Kidney epithelial cell (primary cell): ENCODE measurements at regions not wholly inside any gene's neighbourhood (a gene's known extent, or its start where the extent isn't known, plus 50 kb on each side); places are given as distances from the start of the nearest gene placed in this dataset.

Experiments
- DNase-seq: peaks from one replicate; pipeline ENCODE4 v3.0.0-alpha.2; 2010; ENCODE audit warnings: low read depth
- H3K27me3 ChIP-seq: 2 replicates; pipeline ENCODE4 v1.6.0; 2011; ENCODE audit warnings: low read length; ENCODE audit not compliant: control insufficient read depth, insufficient read depth
- H3K36me3 ChIP-seq: 2 replicates; pipeline ENCODE4 v1.5.1; 2011; ENCODE audit warnings: low read length; ENCODE audit not compliant: control insufficient read depth, insufficient read depth
- H3K4me3 ChIP-seq: 2 replicates; pipeline ENCODE4 v1.5.1; 2011; ENCODE audit warnings: low read depth, mild to moderate bottlenecking, control low read depth, low read length
- TF ChIP-seq, protein P1 (sequence below): IDR thresholded peaks from 2 replicates; pipeline ENCODE4 v1.5.1; 2011; ENCODE audit warnings: mild to moderate bottlenecking, moderate library complexity, low read length, control low read depth, inconsistent platforms; ENCODE audit not compliant: insufficient read depth, poor library complexity, severe bottlenecking

DNA sequence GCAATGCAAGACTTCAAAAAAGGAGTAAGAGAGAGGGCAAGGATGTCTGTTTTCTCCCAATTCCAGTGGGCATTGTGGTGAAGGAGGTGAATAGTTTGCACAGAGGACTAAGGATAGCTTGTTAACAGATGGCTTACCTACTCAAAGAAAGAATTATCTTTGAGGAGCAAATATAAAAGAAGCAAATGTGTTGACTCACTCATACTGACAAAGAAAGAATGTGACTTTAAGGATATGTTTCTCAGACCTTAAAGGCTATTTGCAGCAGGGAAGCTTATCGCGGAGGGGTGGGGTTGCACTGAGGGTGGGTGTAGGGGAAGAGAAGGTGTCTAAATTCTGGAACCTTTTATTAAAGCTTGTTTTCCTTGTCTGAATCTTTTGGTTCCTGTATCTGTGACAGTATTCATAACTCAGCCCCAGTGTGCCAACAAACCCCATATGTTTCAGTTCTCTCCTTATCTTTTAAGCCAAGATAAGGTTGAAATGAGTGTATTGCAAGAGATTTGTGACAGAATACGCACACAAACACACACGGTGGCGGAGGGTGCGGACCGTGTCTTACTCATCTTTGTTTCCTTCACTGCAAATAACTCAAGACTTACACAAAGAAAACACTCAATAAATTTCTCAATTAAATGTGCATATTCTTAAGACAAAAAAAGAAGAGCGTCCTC, 146.4 kb upstream of the ARID2 start:
- H3K4me3 ChIP-seq: no peak overlapping the region
- no peak for DNase-seq

DNA sequence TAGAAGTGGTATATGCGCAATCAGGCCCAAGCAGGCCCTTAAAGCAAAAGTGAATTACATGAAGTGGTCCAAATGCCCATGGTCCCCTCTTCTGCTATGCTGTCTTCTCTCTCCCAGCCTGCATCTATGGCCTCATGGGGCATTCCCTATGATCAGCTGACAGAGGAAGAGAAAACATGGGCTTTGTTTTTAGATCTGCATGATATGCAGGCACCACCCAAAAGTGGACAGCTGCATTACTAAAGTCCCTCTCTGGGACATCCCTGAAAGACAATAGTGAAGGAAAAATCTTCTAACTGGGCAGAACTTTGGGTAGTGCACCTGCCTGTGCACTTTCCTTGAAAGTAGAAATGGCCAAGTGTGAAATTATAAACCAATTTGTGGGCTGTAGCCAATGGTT, 145.2 kb upstream of the ARID2 start:
- no peak for DNase-seq
- Histone ChIP-seq H3K27me3 (no peaks in the 10 kb centered on the region), H3K36me3 (no peaks in the 10 kb centered on the region), H3K4me3 (no peak overlapping the region)
- TF ChIP-seq, protein P1, sequence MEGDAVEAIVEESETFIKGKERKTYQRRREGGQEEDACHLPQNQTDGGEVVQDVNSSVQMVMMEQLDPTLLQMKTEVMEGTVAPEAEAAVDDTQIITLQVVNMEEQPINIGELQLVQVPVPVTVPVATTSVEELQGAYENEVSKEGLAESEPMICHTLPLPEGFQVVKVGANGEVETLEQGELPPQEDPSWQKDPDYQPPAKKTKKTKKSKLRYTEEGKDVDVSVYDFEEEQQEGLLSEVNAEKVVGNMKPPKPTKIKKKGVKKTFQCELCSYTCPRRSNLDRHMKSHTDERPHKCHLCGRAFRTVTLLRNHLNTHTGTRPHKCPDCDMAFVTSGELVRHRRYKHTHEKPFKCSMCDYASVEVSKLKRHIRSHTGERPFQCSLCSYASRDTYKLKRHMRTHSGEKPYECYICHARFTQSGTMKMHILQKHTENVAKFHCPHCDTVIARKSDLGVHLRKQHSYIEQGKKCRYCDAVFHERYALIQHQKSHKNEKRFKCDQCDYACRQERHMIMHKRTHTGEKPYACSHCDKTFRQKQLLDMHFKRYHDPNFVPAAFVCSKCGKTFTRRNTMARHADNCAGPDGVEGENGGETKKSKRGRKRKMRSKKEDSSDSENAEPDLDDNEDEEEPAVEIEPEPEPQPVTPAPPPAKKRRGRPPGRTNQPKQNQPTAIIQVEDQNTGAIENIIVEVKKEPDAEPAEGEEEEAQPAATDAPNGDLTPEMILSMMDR: no peak

More for the DNA sequence above, 146.4 kb upstream of the ARID2 start:
- Histone ChIP-seq H3K27me3 (no peaks in the 10 kb centered on the region), H3K36me3 (no peaks in the 10 kb centered on the region)
- TF ChIP-seq, protein P1: no peak

DNA sequence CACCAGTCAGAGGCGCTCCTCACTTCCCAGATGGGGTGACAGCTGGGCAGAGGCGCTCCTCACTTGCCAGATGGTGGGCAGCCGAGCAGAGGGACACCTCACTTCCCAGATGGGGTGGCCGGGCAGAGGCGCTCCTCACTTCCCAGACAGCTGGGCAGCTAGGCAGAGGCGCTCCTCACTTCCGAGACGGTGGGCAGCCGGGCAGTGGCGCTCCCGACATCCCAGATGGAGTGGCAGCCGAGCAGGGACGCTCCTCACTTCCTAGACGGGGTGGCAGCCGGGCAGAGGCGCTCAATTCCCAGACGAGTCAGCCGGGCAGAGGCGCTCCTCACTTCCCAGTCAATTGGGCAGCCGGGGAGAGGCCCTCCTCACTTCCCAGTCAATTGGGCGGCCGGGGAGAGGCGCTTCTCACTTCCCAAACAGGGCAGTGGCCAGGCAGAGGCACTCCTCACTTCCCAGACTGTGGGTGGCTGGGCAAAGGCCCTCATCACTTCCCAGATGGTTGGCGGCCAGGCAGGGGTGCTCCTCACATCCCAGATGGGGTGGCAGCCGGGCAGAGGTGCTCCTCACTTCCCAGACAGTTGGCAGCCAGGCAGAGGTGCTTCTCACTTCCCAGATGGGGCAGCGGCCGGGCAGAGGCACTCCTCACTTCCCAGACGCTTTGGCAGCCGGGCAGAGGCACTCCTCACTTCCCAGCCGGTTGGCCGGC, 143.8 kb upstream of the ARID2 start:
- no peak for DNase-seq
- H3K27me3 ChIP-seq: no peaks in the 10 kb centered on the region
- H3K4me3 ChIP-seq: no peak overlapping the region
- TF ChIP-seq, protein P1: no peak
- no peaks in the 10 kb centered on the region for H3K36me3 ChIP-seq

DNA sequence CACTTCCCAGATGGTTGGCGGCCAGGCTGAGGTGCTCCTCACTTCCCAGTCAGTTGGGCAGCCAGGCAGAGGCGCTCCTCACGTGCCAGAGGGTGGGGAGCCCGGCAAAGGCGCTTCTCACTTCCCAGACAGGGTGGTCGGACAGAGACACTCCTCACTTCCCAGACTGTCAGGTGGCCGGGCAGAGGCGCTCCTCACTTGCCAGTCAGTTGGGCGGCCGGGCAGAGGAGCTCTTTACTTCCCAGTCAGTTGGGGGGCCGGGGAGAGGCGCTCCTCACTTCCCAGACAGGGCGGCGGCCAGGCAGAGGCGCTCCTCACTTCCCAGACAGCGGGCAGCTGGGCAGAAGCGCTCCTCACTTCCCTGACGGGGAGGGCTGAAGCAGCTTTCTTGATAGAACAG, 143.0 kb upstream of the ARID2 start:
- Histone ChIP-seq H3K27me3 (no peaks in the 10 kb centered on the region), H3K36me3 (no peaks in the 10 kb centered on the region), H3K4me3 (no peak overlapping the region)
- TF ChIP-seq, protein P1: no peak
- no peak for DNase-seq

DNA sequence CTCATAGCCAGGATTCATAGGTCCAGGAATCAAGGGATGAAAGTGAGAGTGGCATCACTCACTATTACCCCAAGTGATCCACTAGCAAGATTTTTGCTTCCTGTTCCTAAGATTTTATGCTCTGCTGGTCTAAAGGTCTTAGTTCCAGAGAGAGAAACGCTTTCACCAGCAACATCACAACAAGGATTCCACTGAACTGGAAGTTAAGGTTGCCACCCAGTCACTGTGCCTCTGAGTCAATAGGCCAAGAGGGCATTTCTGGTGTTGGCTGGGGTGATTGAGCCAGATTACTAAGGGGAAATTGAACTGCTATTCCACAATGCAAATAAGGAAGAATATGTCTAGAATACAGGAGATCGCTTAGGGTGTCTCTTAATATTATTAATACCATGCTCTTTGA, 142.5 kb upstream of the ARID2 start:
- Histone ChIP-seq H3K4me3 (no peak overlapping the region), H3K27me3 (no peaks in the 10 kb centered on the region), H3K36me3 (no peaks in the 10 kb centered on the region)
- DNase-seq: no peak
- TF ChIP-seq, protein P1: no peak

DNA sequence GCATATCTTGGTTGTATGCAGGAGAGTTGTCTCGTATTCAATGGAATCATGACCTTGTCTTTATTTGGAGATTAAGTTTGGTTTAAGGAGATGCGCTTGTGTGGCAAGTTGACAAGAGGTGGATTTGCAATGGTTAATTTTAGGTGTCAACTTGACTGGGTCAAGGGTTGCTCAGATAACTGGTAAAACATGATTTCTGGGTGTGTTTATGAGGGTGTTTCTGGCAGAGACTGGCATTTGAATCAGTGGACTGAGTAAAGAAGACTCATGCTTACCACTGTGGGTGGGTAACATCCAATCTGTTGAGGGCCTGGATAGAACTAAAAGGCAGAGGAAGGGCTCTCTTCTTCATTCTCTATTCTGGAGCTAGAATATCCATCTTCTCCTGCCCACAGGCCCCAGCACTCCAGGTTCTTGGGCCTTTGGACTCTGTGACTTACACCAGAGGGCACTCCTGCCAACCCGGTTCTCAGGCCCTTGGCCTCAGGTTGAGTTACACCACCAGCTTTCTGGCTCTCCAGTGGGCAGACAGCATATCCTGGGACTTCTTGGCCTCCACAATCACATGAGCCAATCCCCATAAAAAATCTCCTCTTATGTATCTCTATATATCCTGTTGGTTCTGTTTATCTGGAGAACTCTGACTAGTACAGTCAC, 141.5 kb upstream of the ARID2 start:
- TF ChIP-seq, protein P1: no peak
- Histone ChIP-seq H3K4me3 (no peak overlapping the region), H3K36me3 (no peaks in the 10 kb centered on the region), H3K27me3 (no peaks in the 10 kb centered on the region)
- no peak for DNase-seq
